ENCODE measurements at regions not wholly inside any gene's neighbourhood (a gene's known extent, or its start where the extent isn't known, plus 50 kb on each side); places are given as distances from the start of the nearest gene placed in this dataset.

- no peak for TF ChIP-seq ESRRA (IDR thresholded peaks at IDR 0.05; ENCODE audit: low read length)
- no peak for TF ChIP-seq POLR2A (IDR thresholded peaks at IDR 0.05; ENCODE audit: low read depth, low read length)
- no peak for TF ChIP-seq BCL3 (IDR thresholded peaks at IDR 0.05; ENCODE audit: borderline replicate concordance, insufficient read depth, low read depth, low read length, poor library complexity, severe bottlenecking)
- no peak for TF ChIP-seq ZBTB33 (IDR thresholded peaks at IDR 0.05)
Observed at GRCh38 chr3:161576714-161577510, 80.3 kb downstream of the OTOL1 start (continued).

GRCh38 chr3:161577662-161578061 lies 81.1 kb downstream of the OTOL1 start:
- H4K20me1 ChIP-seq (ENCODE audit: control insufficient read depth, insufficient read depth) = no peaks in the 10 kb centered on the region
- H3K27me3 ChIP-seq (replicated peaks in 1 of 2; ENCODE audit: control insufficient read depth in 2 of 2, insufficient read depth in 2 of 2, low read length in 1 of 2) = no peaks in the 10 kb centered on the region
- no peaks in the 10 kb centered on the region for H3K4me1 ChIP-seq (ENCODE audit: control insufficient read depth, insufficient read depth, low read length)
- no peaks in the 10 kb centered on the region for H3K36me3 ChIP-seq (ENCODE audit: control insufficient read depth in 2 of 2, insufficient read depth in 2 of 2, low read length in 1 of 2)
- RAD21 ChIA-PET (ENCODE audit: unreplicated experiment) = no interaction called here
- no peak overlapping the region for H3K4me2 ChIP-seq (ENCODE audit: control insufficient read depth, insufficient read depth)
- intact Hi-C loops (cut with micrococcal nuclease; ENCODE audit: unreplicated experiment) (no loop called here), in situ Hi-C loops (cut with MboI) (no loop called here)
- POLR2A ChIA-PET = no interaction called here
- ATAC-seq (peak; percentile 18; the same call in 1 of the 3 replicates), DNase-seq (ENCODE audit: low read depth, low spot score) (no peak), FAIRE-seq (no peak)
- SMC1A ChIA-PET (ENCODE audit: uncharacterized antibody, unreplicated experiment) = no interaction called here
- H3K4me3 ChIP-seq = no peak overlapping the region
- H2AFZ ChIP-seq (ENCODE audit: control insufficient read depth, low read depth, low read length) = no peak overlapping the region
- no TSS peak for BruUV-seq (replicated peaks)
- no peaks in the 10 kb centered on the region for H3K9me3 ChIP-seq (replicated peaks; ENCODE audit: control insufficient read depth, insufficient read depth, low read length)
- 0% methylated on average over 1 of the region's 1 CpG for WGBS (ENCODE audit: insufficient coverage, insufficient replicate concordance, low lambda C conversion rate, missing lambda C conversion rate)
- no peak overlapping the region for H3K27ac ChIP-seq (ENCODE audit: control insufficient read depth, insufficient read depth)
- no peak overlapping the region for H3K9ac ChIP-seq (ENCODE audit: control insufficient read depth, insufficient read depth, low read length)
- H3K79me2 ChIP-seq (ENCODE audit: control insufficient read depth, insufficient read depth, low read length) = no peaks in the 10 kb centered on the region
- CTCF ChIA-PET = interaction anchor here (0.5 to 2.4 kb wide), 4 partner anchors 9 to 1865 kb away, joined by 3 to 9 read pairs (median 6); no protein-coding TSS in a partner anchor
- TF ChIP-seq SIN3A (IDR thresholded peaks at IDR 0.05; ENCODE audit: low read depth, low read length) (no peak), GATAD2B (conservative IDR thresholded peaks at IDR 0.05; ENCODE audit: low read depth) (no peak), SUPT20H (IDR thresholded peaks at IDR 0.05; ENCODE audit: borderline replicate concordance, control insufficient read depth, low read depth, low read length) (no peak), FOXK2 (IDR thresholded peaks at IDR 0.05) (no peak), RAD51 (IDR thresholded peaks at IDR 0.05) (no peak), MYB (IDR thresholded peaks at IDR 0.05; ENCODE audit: borderline replicate concordance, low read depth, low read length) (no peak), IRF3 (IDR thresholded peaks at IDR 0.05) (no peak), USF2 (IDR thresholded peaks at IDR 0.05; ENCODE audit: borderline replicate concordance, low read depth, low read length) (no peak), STAT1 (conservative IDR thresholded peaks at IDR 0.05) (no peak), RFX5 (IDR thresholded peaks at IDR 0.05; ENCODE audit: low read depth, low read length) (no peak), TCF7 (IDR thresholded peaks at IDR 0.05; ENCODE audit: borderline replicate concordance) (no peak), SIX5 (IDR thresholded peaks at IDR 0.05; ENCODE audit: low read depth, low read length, severe bottlenecking) (no peak), NRF1 (conservative IDR thresholded peaks at IDR 0.05; ENCODE audit: low read depth, low read length) (no peak)
